Activated gamma-delta T cell treated with Interleukin-2 at 50 U/mL for 16 hours (primary cell): ENCODE measurements at regions not wholly inside any gene's neighbourhood (a gene's known extent, or its start where the extent isn't known, plus 50 kb on each side); places are given as distances from the start of the nearest gene placed in this dataset.
"Not testable (repeated sequence)": the region's sequence is repeated elsewhere in the genome, so short reads cannot be mapped to it uniquely, and the experiment has no call there.

Experiments used
- DNase-seq: peaks from one replicate; pipeline ENCODE4 v3.0.0-alpha.2; 2020

GRCh38 chr2:181737302-181737701 lies 57.0 kb upstream of the NEUROD1 start:
- not testable (repeated sequence) for DNase-seq

GRCh38 chr2:181738074-181738473 lies 57.8 kb upstream of the NEUROD1 start:
- DNase-seq: no peak

GRCh38 chr2:181738563-181738962 lies 58.2 kb upstream of the NEUROD1 start:
- no peak for DNase-seq

GRCh38 chr2:181741756-181742155 lies 61.4 kb upstream of the NEUROD1 start:
- no peak for DNase-seq

GRCh38 chr2:181742361-181742760 lies 62.0 kb upstream of the NEUROD1 start:
- DNase-seq: no peak

- DNase-seq: peak; percentile 16
Measured at GRCh38 chr2:181742922-181743722, 62.8 kb upstream of the NEUROD1 start.

GRCh38 chr2:181743723-181744031 lies 63.4 kb upstream of the NEUROD1 start:
- DNase-seq: no peak

- DNase-seq: no peak
Measured at GRCh38 chr2:181745796-181746540, 65.7 kb upstream of the NEUROD1 start.

- DNase-seq: no peak
Measured at GRCh38 chr2:181746844-181747243, 66.5 kb upstream of the NEUROD1 start.

- DNase-seq: no peak
Measured at GRCh38 chr2:181750305-181750704, 70.0 kb upstream of the NEUROD1 start.

GRCh38 chr2:181751266-181752030 lies 71.1 kb upstream of the NEUROD1 start:
- DNase-seq: no peak

GRCh38 chr2:181752301-181752700 lies 72.0 kb upstream of the NEUROD1 start:
- no peak for DNase-seq

GRCh38 chr2:181753686-181754085 lies 73.4 kb upstream of the NEUROD1 start:
- no peak for DNase-seq

- DNase-seq: no peak
Measured at GRCh38 chr2:181754105-181754504, 73.8 kb upstream of the NEUROD1 start.

- no peak for DNase-seq
Measured at GRCh38 chr2:181755181-181755580, 74.9 kb upstream of the NEUROD1 start.

- DNase-seq: no peak
Measured at GRCh38 chr2:181760521-181760920, 80.2 kb upstream of the NEUROD1 start.

- DNase-seq: no peak
Measured at GRCh38 chr2:181761175-181761574, 80.9 kb upstream of the NEUROD1 start.

GRCh38 chr2:181762000-181762399 lies 81.7 kb upstream of the NEUROD1 start:
- DNase-seq: no peak

GRCh38 chr2:181762848-181763247 lies 82.5 kb upstream of the NEUROD1 start:
- DNase-seq: no peak

- no peak for DNase-seq
Measured at GRCh38 chr2:181763423-181763822, 83.1 kb upstream of the NEUROD1 start.

- no peak for DNase-seq
Measured at GRCh38 chr2:181764095-181764963, 84.0 kb upstream of the NEUROD1 start.

- no peak for DNase-seq
Measured at GRCh38 chr2:181766129-181766528, 85.8 kb upstream of the NEUROD1 start.

- no peak for DNase-seq
Measured at GRCh38 chr2:181770150-181770549, 89.8 kb upstream of the NEUROD1 start.
